Ovary (tissue), 3 donors: ENCODE measurements at regions not wholly inside any gene's neighbourhood (a gene's known extent, or its start where the extent isn't known, plus 50 kb on each side); places are given as distances from the start of the nearest gene placed in this dataset.

Experiments used
- EP300 ChIP-seq: sonication (generic); formaldehyde crosslinking; IDR thresholded peaks from one replicate; pipeline ENCODE4 v1.6.1; 2017; ENCODE audit warnings: antibody characterized with exemption
- POLR2A ChIP-seq: fragments of 450-650 bp; IDR thresholded peaks from one replicate; pipeline ENCODE4 v1.6.1; 2017; ENCODE audit warnings: antibody characterized with exemption, mild to moderate bottlenecking, moderate library complexity
- TF ChIP-seq, protein P1 (sequence below), 3 donors: fragments of 450-650 bp in 2 of 3; fragments of 200-600 bp in 1 of 3; IDR thresholded peaks; one replicate each; pipeline versions ENCODE4 v1.5.1 to v1.8.0; 2016 to 2022; ENCODE audit warnings: antibody characterized with exemption in 3 of 3, mild to moderate bottlenecking in 1 of 3
- donor health status: DM: no; HTN: no; CAD: no.

GRCh38 chr17:64739316-64740058, 77.4 kb upstream of the SMURF2 start:
- TF ChIP-seq, protein P1, sequence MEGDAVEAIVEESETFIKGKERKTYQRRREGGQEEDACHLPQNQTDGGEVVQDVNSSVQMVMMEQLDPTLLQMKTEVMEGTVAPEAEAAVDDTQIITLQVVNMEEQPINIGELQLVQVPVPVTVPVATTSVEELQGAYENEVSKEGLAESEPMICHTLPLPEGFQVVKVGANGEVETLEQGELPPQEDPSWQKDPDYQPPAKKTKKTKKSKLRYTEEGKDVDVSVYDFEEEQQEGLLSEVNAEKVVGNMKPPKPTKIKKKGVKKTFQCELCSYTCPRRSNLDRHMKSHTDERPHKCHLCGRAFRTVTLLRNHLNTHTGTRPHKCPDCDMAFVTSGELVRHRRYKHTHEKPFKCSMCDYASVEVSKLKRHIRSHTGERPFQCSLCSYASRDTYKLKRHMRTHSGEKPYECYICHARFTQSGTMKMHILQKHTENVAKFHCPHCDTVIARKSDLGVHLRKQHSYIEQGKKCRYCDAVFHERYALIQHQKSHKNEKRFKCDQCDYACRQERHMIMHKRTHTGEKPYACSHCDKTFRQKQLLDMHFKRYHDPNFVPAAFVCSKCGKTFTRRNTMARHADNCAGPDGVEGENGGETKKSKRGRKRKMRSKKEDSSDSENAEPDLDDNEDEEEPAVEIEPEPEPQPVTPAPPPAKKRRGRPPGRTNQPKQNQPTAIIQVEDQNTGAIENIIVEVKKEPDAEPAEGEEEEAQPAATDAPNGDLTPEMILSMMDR (IDR thresholded peaks at IDR 0.05) = no peak
- no peak for TF ChIP-seq POLR2A
- no peak for TF ChIP-seq EP300
